ENCODE measurements at regions not wholly inside any gene's neighbourhood (a gene's known extent, or its start where the extent isn't known, plus 50 kb on each side); places are given as distances from the start of the nearest gene placed in this dataset.

DNA sequence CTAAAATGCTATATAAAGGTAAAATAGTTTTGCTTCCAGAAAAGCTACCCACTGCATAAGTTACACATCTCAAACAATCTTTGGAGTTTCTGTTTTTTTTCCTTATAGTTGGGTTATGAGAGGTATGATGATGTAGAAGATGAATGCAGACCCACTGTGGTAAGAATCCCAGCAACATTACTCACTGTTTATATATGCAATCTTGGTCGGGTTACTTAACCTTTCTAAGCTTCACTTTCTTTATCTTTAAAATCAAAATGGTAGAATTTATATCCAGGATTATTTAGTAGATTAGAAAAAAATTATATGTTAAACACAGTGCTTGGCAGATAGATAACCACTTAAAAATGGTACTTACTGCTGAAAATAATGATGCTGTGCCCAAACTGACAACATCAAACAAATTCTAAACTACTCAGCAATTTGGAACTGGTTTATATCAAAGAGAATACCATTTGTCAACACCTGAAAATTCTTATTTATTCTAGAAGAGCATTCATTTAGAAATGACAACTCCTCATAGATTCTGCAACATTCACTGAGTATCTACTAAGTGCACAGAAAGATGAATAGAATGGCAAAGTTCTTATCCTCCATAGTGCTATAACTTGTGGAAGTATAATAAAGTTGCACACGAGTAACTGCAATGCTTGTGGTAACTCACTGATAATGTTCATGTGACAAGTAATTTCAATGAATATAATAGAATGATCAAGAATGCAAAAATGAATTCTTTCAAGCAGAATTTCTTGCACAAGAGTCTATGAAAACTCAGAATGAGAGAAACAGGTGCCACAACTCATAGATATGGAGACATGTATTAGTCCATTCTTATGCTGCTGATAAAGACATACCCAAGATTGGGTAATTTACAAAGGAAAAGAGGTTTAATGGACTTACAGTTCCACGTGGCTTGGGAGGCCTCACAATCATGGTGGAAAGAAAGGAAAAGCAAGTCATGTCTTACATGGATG is 129.0 kb upstream of the SLC7A14 start:
- TF ChIP-seq CREB1 (IDR thresholded peaks at IDR 0.05) (no peak), RAD21 (IDR thresholded peaks at IDR 0.05 in 1 of 2, conservative IDR thresholded peaks at IDR 0.05 in 1 of 2; ENCODE audit: low read depth in 2 of 2, low read length in 2 of 2) (no peak), GABPA (IDR thresholded peaks at IDR 0.05; ENCODE audit: borderline replicate concordance, insufficient read depth, low read length) (no peak), POLR2AphosphoS5 (IDR thresholded peaks at IDR 0.05; ENCODE audit: low read depth, low read length) (no peak), HDAC6 (IDR thresholded peaks at IDR 0.05; ENCODE audit: low read depth, low read length) (no peak), BRCA1 (IDR thresholded peaks at IDR 0.05; ENCODE audit: low read depth, low read length) (no peak), POLR2A (IDR thresholded peaks at IDR 0.05; ENCODE audit: control extremely low read depth in 1 of 2, low read depth in 2 of 2, low read length in 2 of 2) (no peak), EZH2 (IDR thresholded peaks at IDR 0.05; ENCODE audit: low read depth, low read length, severe bottlenecking) (no peak), RFX5 (IDR thresholded peaks at IDR 0.05; ENCODE audit: borderline replicate concordance, low read depth, low read length) (no peak), TBP (IDR thresholded peaks at IDR 0.05; ENCODE audit: low read depth, low read length) (no peak), EGR1 (IDR thresholded peaks at IDR 0.05; ENCODE audit: borderline replicate concordance, low read depth, low read length) (no peak), TAF1 (IDR thresholded peaks at IDR 0.05; ENCODE audit: low read depth, low read length) (no peak)
- TF ChIP-seq, protein P1, sequence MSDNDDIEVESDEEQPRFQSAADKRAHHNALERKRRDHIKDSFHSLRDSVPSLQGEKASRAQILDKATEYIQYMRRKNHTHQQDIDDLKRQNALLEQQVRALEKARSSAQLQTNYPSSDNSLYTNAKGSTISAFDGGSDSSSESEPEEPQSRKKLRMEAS (IDR thresholded peaks at IDR 0.05) = no peak
- TF ChIP-seq, protein P2, sequence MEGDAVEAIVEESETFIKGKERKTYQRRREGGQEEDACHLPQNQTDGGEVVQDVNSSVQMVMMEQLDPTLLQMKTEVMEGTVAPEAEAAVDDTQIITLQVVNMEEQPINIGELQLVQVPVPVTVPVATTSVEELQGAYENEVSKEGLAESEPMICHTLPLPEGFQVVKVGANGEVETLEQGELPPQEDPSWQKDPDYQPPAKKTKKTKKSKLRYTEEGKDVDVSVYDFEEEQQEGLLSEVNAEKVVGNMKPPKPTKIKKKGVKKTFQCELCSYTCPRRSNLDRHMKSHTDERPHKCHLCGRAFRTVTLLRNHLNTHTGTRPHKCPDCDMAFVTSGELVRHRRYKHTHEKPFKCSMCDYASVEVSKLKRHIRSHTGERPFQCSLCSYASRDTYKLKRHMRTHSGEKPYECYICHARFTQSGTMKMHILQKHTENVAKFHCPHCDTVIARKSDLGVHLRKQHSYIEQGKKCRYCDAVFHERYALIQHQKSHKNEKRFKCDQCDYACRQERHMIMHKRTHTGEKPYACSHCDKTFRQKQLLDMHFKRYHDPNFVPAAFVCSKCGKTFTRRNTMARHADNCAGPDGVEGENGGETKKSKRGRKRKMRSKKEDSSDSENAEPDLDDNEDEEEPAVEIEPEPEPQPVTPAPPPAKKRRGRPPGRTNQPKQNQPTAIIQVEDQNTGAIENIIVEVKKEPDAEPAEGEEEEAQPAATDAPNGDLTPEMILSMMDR (IDR thresholded peaks at IDR 0.05; ENCODE audit: control extremely low read depth in 1 of 3, insufficient read depth in 1 of 3, low read depth in 1 of 3, low read length in 3 of 3) = no peak
